SW 1271 (cell line): ENCODE measurements at regions not wholly inside any gene's neighbourhood (a gene's known extent, or its start where the extent isn't known, plus 50 kb on each side); places are given as distances from the start of the nearest gene placed in this dataset.

Experiments used
- DNase-seq, 2 experiments: peaks; one replicate each; lab custom pipeline; 2025; lab: John Stamatoyannopoulos, UW

DNA sequence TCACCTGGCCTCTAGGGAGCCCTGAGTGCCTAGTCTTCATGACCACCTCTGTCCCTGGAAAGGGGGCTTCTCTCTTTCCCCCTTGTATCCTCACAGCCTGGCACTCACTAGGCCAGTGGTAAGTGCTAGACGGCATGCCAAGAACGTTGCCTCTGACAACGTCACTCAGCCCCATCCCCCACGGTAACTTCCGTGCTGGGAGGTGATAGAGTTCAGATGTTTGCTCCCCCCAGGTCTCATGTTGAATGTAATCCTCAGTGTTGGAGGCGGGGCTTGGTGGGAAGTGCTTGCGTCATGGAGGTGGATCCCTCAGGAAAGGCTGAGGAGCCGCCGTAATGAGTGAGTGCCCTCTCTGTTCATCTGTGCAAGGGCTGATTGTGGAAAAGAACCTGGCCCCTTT is 343.3 kb upstream of the MKI67 start:
- DNase-seq, result no peak

DNA sequence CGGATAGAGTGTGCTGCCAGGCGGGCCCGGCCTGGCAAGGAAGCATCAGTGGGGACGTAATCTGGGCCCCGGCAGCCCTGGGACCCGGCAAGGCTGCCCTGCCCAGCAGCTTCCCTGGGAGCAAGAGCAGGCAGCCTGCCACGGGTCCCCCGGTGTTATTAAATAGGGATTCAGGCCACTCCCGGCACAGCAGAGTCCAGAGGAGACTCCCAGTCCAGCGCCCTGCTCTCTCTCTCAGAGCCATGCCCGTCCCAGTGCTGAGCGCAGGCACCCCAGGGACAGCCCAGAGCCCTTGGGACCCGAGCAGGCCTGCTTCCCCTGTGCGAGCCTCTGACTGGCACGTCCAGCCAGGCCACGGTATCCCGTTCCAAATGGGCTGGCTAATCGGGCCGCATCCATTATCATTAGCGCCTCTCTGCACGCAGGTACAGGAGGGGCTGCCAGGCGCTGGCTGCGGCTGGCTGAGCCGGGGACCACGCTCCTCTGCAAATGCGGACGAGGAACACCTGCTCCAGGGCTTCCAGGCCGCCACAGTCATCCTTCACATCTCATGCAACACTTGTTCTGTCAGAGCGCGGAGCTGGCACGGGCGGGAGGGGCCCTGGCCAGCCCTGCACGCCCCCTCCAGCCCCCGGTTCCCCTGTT is 344.2 kb upstream of the MKI67 start:
- no peak for DNase-seq

- DNase-seq, result no peak
These were observed 344.9 kb upstream of the MKI67 start for GRCh38 chr10:128471151-128471550.

DNA sequence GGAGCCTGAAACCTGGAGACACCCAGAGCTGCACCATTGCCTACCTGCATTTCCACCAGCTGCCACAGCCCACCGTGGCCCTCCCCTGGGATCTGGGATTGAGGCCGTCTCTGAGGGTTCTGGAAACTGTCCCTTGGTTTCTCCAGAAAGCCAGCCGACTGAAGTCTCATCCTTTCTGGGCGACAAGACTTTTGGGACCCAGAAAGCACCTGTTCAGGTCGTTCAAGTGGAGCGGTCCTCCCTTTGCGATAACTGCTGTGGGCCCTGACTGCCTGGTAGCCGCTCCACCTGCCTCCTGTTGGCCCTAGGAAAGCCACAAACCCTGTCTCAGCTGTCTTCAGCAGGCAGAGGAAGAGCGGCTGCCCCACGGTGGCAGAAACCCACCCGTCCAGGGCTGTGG is 346.0 kb upstream of the MKI67 start:
- DNase-seq, result no peak

- no peak for DNase-seq
These were observed 347.2 kb upstream of the MKI67 start for GRCh38 chr10:128473396-128473795.

GRCh38 chr10:128473911-128474310 is 347.7 kb upstream of the MKI67 start:
- DNase-seq, result no peak

- no peak for DNase-seq
These were observed 348.3 kb upstream of the MKI67 start for GRCh38 chr10:128474571-128474970.

DNA sequence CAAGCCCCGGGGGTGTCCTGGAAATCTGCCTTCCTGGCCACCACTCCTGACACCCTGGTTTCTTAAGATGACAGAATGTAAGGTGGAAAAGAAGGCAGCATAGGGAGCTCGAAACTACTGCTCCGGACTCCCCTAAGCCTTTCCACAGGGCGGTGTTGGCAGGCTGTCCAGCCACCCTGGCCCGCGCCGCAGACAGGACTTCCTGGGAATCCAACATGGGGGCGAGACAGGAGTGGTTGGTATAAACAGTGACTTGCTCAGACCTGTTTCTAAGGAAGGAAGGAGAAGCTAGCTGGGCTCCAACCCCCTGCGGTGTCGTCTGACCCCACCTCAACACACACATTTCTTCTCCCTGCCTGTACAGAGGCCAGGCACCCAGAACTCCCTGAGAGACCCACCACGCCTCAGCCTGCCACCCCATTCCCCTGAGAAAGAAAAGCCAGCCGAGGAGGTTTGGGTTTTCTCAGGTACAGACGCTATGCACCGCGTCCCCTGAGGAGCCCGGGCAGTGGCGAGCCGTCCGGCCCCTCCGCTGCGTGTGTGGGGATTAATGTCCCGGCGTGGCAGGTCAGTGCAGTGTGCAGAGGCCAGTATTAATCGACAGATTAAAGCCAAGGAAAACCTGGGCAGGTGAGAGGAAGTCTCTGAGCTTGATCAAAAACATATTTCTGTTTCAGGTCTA is 349.6 kb upstream of the MKI67 start:
- no peak for DNase-seq

DNA sequence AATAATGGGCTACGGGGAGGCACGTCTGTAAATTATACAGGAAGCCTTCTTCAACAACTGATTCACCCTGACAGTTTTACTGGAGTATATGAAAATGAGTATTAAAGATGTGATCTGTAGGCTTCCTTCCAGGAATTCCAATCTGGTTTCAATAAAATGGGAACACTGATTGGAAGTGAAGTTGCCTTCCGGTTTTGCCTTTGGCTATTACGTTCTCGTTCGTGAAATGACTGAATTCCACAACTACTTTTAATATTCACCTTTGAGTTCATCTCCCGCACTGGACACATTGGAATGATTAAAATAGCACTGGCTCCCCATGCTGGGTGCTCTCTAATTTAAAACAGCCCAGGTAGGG is 350.1 kb upstream of the MKI67 start:
- no peak for DNase-seq

DNA sequence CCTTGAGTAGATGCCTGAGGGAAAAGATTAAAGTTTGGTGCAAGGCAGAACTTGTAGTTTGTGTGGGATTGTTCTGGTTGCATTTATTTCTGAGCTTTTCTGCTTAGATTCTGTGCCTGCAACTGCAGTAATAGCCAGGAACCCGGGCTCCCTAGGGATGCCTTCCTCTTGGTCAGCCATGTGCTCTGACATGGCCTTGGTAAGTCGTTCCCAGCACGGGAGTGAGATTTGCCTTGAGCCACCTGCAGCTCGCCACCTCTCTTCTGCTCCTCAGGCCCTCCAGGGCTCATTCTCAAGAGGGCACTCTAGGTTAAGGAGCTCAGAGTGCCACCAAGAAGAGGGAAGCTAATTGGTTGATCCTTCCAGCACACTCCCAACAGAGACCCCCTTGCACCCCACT is 350.6 kb upstream of the MKI67 start:
- DNase-seq, result no peak

GRCh38 chr10:128480601-128481000 is 354.4 kb upstream of the MKI67 start:
- DNase-seq, result no peak

DNA sequence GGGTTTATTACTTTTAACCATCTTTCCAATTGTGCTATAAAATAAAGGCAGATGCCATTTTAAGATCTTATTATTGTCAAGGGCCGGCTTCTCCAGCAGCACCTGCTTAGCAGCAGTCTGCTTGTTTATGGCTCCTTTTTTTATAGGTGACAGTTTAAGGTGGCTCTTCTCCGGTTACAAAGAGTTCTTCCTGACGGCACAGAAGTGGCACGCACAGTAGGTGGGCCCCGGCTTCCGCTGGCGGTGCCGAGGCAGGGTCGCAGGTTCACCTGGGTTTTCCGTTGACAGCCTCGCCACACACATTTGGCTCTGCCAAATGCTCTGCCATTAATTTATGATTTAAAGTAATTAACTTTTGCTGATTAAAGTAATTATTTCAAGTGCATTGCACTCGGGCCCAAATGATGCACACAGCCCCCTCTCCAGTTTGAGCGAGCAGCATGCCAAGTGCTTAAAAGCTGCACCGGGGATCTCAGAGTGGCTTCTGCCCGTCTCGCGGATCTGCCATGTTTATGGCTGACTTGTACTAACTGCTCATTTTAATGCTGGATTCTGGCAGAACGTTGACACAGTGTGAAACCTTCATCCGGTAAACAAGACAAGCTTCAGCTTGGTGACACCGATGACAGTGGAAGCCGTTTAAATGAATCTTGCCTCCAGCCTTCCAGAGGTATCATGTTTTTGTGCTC is 355.1 kb upstream of the MKI67 start:
- no peak for DNase-seq

DNA sequence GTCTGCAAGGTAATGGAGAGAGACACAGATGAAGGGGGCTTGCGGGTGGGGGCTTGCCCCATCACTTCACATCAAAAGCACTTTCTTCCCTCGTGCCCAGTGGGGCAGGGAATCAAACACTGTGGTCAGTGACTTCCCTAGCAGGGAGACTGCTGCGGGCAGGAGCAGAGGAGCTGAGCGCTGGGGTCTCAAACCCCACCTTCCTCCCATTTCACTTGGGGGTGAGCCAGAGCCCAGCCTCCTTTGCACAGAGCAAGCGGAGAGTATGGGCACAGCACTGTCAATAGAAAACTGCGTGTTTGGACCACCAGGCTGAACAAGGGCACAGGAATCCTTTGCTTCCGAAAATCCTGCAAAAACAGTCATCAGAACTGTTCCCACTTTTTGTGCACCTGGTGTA is 355.8 kb upstream of the MKI67 start:
- no peak for DNase-seq

DNA sequence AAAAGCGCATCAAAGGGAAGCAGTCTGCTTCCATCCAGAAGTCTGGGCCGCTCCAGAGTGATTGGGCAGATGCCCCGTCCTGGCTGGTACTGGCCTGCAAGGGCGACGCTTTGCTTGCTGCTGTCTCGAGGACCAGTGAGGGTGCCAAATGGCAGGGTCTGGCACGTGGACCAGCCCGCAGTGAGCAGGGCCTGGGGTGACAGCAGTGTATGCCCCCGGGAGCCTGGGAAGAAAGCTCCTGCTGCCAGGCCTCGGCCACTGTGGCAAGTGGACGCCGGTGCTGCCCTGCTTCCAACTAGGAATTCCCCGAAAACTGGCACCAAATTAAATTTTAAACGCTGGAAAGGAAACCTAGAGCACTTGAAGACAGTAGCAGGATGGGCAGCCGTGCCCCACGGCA is 357.0 kb upstream of the MKI67 start:
- no peak for DNase-seq

DNA sequence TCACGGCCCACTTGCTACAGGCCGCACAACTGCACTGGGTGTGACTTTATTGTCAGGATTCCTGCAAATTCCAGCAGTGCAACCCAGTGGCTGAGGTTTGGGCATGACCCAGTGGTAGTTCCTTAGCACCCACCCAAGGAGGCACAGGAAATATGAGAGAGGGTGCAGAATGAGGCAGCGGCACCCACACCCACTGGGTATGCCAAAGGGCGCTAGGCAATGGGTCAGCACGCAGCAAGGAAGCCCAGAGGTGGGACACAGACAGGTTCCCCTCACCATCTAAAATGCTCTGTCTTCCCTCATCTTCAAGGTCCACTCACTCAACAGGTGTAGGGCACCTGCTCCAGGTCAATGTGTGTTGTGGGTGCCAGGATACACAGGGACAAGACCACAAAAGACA is 357.8 kb upstream of the MKI67 start:
- no peak for DNase-seq

- DNase-seq, result no peak
These were observed 359.5 kb upstream of the MKI67 start for GRCh38 chr10:128485701-128486235.

DNA sequence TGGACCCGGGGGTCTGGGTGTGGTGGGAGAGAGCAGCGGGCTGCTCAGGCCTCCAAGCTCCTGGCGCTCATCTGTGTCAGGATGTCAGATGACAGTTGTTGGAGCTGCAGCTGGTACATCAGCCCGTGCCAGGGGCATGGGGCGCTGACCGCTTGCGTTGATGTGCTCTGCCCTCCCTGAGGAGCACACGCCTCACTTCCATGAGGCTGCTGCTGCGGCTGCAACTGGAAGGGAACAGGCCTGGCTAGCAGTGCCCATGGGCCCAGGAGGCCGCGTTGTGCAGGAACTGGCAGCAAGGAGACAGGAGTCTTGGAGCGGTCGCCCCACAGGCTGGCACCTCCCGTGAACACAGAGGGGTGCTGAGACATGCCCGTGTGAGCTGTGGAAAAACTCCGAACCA is 361.3 kb upstream of the MKI67 start:
- no peak for DNase-seq

DNA sequence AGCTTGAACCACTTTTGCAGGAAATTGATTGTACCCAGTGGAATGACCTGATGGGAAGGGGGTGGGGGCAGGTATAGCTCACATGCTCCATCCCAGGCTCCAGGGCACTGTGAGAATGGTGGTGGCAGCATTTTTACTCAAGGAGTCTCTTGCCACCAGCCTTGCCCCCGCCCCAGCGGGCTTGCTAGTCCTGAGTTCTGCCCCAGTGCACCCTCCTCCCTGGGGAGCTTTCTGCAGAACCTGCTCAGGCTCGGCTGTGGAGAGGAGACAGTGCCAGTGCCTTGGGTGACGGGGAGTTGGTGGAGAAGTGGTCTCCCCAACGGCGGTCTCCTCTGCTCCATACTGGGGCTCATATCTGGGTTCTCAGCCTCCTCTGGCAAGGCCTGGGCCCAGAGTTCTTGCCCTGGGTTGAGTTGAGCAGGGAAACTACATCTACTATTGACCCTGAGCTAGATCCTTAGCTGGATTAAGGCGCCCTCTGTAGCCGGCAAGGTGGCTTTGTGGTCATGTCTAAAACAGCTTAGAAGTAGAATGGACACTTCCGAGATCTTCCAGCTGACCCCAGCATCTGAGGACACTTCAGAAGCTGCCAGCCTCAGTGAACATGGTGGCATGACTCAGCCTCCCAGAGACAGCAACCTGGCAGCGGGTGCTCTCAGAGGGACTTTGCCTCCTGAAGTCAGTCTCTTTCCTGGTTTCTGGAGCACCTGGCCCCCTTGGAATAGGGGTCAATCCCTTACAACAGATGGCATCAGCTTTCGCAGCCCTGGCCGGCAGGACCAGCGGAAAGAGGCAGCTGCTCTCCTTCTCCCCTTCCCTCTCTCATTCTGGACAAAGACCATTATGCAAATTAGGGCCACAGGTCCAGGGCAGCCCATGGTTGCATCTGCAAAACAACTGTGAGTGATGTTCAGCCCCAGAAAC is 363.4 kb upstream of the MKI67 start:
- DNase-seq, result no peak

DNA sequence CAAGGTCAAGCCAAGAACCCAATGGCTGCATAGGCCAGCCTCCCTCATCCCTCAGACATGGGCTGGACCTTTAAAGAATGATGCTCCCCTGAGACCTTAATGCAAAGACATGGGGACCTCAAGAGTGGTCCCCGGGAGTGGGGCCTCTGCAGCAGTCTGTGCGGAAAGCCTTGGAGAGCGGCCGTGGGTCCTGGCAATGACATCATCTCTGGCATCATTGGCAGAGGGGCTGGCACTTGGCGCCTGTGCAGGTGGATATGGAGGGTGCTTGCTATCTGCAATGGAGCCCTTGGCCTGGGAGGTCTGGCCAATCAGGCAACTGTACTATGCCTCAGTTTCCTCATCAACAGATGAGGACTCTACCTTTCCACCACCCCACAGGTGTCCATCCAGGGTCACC is 365.5 kb upstream of the MKI67 start:
- no peak for DNase-seq

DNA sequence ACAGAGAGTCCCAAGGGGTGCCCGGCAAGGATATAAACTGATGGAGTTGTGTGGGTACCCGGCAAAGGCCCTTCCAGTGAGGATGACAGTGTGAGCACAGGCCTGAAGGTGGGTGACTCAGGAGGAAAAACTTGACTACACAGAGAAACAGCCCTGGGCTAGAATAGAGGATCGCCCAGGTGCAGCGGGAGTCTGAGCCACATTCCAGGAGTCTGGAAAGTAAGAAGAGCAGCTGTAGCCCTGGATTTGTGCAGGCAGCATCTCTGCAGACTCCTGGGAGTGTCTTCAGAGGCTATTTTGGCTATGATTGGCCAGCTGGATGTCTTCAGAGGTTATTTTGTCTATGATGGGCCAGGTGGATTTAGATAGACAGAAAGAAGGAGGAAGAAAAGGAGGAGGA is 367.6 kb upstream of the MKI67 start:
- no peak for DNase-seq

GRCh38 chr10:128494665-128495064 is 368.4 kb upstream of the MKI67 start:
- no peak for DNase-seq

GRCh38 chr10:128497660-128498377 is 371.6 kb upstream of the MKI67 start:
- no peak for DNase-seq
